Osteocyte (in vitro differentiated cells): ENCODE measurements at regions not wholly inside any gene's neighbourhood (a gene's known extent, or its start where the extent isn't known, plus 50 kb on each side); places are given as distances from the start of the nearest gene placed in this dataset.
"Not testable (repeated sequence)": the region's sequence is repeated elsewhere in the genome, so short reads cannot be mapped to it uniquely, and the experiment has no call there.

Experiments used
- DNase-seq: peaks from one replicate; pipeline ENCODE4 v3.0.0; 2021; ENCODE audit warnings: mixed read lengths; ENCODE audit not compliant: unreplicated experiment; ENCODE audit errors: extremely low spot score
- H3K27ac Mint-ChIP-seq: one replicate; pipeline ENCODE4 v1.8.0; 2021; ENCODE audit warnings: mild to moderate bottlenecking, mixed read lengths; ENCODE audit not compliant: unreplicated experiment
- H3K27me3 Mint-ChIP-seq: one replicate; pipeline ENCODE4 v1.8.0; 2021; ENCODE audit warnings: mixed read lengths; ENCODE audit not compliant: unreplicated experiment
- H3K36me3 Mint-ChIP-seq: one replicate; pipeline ENCODE4 v1.8.0; 2021; ENCODE audit warnings: mixed read lengths; ENCODE audit not compliant: unreplicated experiment
- H3K4me1 Mint-ChIP-seq: one replicate; pipeline ENCODE4 v1.8.0; 2021; ENCODE audit warnings: mixed read lengths; ENCODE audit not compliant: unreplicated experiment
- H3K4me3 Mint-ChIP-seq: one replicate; pipeline ENCODE4 v1.8.0; 2021; ENCODE audit warnings: mild to moderate bottlenecking, moderate library complexity, mixed read lengths; ENCODE audit not compliant: unreplicated experiment
- H3K9me3 Mint-ChIP-seq: one replicate; pipeline ENCODE4 v1.8.0; 2021; ENCODE audit warnings: mixed read lengths; ENCODE audit not compliant: unreplicated experiment
- CTCF ChIP-seq: fragments of 200-600 bp; sonication (generic); IDR thresholded peaks from 2 replicates; pipeline ENCODE4 v1.5.0; 2021; ENCODE audit warnings: antibody characterized with exemption, mild to moderate bottlenecking, moderate library complexity

- Mint-ChIP-seq H3K4me1 (peaks cover 16% of the 10 kb centered on the region), H3K27ac (no peak overlapping the region), H3K4me3 (no peak overlapping the region), H3K9me3 (no peaks in the 10 kb centered on the region), H3K27me3 (no peaks in the 10 kb centered on the region), H3K36me3 (no peaks in the 10 kb centered on the region)
- TF ChIP-seq CTCF, result no peak
- DNase-seq, result no peak
Measured at GRCh38 chr1:103457886-103458455, 67.5 kb upstream of the RNPC3 start.

- H3K4me1 Mint-ChIP-seq, result peaks cover 11% of the 10 kb centered on the region
- peak overlapping the region; percentile 69 for H3K27ac Mint-ChIP-seq
- H3K27me3 Mint-ChIP-seq, result no peaks in the 10 kb centered on the region
- peaks cover 6% of the 10 kb centered on the region for H3K9me3 Mint-ChIP-seq
- H3K36me3 Mint-ChIP-seq, result no peaks in the 10 kb centered on the region
- no peak for TF ChIP-seq CTCF
- no peak overlapping the region for H3K4me3 Mint-ChIP-seq
- no peak for DNase-seq
Measured at GRCh38 chr1:103448560-103448959, 76.9 kb upstream of the RNPC3 start.

GRCh38 chr1:103447471-103447870 lies 78.0 kb upstream of the RNPC3 start:
- H3K27ac Mint-ChIP-seq, result no peak overlapping the region
- no peak overlapping the region for H3K4me3 Mint-ChIP-seq
- no peak for TF ChIP-seq CTCF
- no peaks in the 10 kb centered on the region for H3K27me3 Mint-ChIP-seq
- H3K4me1 Mint-ChIP-seq, result peaks cover 11% of the 10 kb centered on the region
- H3K9me3 Mint-ChIP-seq, result peaks cover 6% of the 10 kb centered on the region
- H3K36me3 Mint-ChIP-seq, result no peaks in the 10 kb centered on the region
- DNase-seq, result no peak

GRCh38 chr1:103441342-103441741 lies 84.2 kb upstream of the RNPC3 start:
- DNase-seq, result no peak
- Mint-ChIP-seq H3K9me3 (peaks cover 6% of the 10 kb centered on the region), H3K4me3 (no peak overlapping the region), H3K36me3 (no peaks in the 10 kb centered on the region), H3K4me1 (peaks cover 9% of the 10 kb centered on the region), H3K27ac (no peak overlapping the region), H3K27me3 (no peaks in the 10 kb centered on the region)
- no peak for TF ChIP-seq CTCF

GRCh38 chr1:103436568-103437100 lies 88.9 kb upstream of the RNPC3 start:
- H3K27ac Mint-ChIP-seq, H3K36me3 Mint-ChIP-seq, H3K4me1 Mint-ChIP-seq, H3K27me3 Mint-ChIP-seq, H3K4me3 Mint-ChIP-seq, H3K9me3 Mint-ChIP-seq, DNase-seq: not testable (repeated sequence)
